HG02884 (cell line): ENCODE measurements at regions not wholly inside any gene's neighbourhood (a gene's known extent, or its start where the extent isn't known, plus 50 kb on each side); places are given as distances from the start of the nearest gene placed in this dataset.

Experiments
- ATAC-seq: cut with Tn5 transposase; IDR thresholded peaks from one replicate; pipeline ENCODE4 v1.9.1; 2021; ENCODE audit warnings: mild to moderate bottlenecking, moderate library complexity; ENCODE audit not compliant: unreplicated experiment

DNA sequence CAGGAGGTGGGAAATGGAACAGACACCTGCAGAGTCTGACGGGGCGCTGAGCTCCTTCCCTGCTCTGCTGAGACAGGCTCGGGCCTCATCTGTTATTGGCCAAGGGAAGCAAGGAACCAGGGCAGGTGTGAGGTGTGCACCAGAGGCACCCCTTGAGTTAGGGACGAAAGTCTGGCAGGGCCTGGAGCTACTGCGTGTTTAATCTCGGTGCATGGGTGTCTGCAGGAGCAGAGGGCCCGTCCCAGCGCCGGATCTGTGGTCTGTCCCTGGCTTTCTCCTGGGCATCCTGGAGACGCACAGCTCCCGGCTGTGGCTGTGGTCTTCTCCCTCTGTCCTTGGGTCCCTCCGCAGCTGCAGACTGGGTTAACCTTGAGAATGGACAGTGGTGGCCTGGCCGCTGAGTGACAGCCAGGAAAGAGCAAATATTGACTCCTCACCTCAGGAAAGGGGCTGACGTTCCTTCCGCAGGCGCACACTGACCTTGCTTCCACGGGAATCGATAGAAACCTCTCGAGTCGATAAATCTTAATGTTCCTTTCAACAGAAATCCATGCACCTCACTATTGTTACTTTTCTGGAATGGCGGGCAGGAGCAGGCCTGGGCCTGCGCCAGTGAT, 975.6 kb downstream of the BRD1 start:
- no peak for ATAC-seq

DNA sequence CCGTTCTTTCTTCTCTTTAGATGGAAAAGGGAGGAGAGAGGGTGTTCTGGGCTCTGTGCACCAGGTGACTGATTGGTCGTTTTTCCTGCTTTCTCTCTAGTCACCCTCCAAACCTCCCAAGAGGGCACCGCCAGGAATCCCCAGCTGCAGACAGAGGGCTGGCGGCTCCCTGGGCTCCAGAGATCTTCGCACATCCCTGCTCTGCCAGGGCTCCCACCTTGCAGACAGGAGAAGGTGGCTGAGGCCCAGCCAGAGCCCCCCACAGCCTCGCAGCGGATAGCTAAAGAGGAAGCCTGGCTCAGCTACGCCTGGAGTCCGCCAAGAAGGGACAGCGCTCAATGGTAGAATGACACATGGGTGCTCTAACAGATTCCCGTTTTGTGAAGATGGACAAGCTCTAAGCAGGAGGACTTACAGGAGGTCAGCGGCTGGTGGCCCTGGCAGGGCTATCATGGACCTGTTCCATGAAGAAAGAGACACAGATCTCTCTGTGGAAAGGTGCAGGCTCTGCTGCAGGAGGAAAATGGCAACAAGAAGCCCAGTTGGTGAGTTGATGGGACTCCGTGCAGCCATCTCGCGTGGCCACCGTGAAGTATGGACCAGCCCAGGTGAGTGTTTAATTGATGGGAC, 976.9 kb downstream of the BRD1 start:
- ATAC-seq: no peak

DNA sequence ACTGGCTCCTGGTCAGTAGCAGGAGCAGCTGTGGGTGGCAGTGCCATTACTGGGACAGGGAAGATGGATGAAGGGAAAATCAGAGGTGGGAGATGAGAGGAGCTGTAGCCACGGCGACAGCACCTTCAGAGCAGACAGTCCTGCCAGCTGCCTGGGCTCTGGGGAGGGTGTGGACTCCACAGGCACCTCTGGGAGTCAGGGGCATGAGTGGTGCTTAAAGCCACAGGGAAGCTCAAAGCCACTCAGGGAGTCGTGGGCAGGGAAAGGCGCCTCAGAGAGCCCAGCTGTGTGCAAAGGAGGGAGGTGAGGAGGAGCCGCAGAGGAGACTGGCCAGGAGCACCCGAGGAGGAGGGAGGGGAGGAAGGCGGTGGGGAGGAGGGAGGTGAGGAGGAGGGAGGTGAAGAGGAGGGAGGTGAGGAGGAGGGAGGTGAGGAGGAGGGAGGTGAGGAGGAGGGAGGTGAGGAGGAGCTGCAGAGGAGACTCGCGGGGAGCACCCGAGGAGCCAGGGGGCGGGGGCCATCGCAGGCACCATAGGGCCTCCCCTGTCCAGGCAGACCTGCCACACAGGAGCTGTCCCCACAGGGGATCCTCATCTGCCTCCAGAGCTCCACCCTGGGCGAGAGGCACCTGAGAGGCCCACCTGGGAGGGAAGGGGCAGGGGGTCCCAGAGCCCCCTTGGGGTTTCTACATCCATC, 977.6 kb downstream of the BRD1 start:
- no peak for ATAC-seq

DNA sequence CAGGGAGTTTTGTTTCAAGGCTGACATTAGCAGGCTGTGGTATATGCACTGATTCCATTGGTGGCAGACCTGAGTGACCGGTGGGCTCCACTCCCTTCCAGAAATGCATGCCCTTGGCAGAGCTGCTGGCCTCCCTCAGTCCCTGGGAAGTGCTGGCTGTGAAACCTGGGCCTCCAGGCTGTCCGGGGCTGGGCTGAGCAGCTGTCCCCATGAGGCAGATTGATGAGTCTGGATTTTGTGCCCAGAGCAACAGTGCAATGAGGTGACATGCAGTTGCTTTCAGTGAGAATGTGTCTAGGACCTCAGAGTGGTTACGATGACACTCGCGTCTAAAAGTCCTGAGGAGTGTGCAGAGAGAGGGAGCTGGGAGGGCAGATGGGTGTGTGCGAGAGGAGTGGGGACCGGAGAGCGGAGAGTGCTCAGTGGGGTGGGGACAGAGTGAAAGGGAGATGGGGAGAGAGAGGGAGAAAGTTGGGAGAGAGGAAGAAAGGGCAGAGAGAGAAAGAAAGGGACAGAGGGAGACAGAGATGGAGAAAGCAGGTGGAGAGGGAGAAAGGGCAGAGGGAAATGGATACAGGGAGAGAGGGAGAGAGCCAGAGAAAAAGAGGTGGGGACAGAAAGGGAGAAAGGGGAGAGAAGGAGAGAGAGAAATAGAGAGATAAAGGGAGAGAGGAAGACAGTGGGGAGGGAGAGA, 978.3 kb downstream of the BRD1 start:
- ATAC-seq: no peak

DNA sequence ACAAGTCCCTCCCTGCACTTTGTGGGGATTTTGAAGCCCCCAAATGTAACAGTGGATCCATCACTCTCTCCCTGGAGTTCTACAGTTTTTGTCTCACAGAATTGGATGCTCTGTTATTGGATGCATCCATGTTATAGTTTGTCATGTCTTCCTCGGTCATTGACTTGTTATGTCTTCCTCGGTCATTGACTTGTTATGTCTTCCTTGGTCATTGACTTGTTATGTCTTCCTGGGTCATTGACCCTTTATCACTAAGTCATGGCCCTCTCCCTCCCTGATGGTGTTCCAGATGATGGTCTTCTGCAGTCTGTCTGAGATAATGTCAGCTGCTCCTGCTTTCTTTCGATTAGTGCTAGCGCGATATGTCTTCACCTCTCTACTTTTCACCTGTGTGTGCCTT, 981.5 kb downstream of the BRD1 start:
- ATAC-seq: no peak

DNA sequence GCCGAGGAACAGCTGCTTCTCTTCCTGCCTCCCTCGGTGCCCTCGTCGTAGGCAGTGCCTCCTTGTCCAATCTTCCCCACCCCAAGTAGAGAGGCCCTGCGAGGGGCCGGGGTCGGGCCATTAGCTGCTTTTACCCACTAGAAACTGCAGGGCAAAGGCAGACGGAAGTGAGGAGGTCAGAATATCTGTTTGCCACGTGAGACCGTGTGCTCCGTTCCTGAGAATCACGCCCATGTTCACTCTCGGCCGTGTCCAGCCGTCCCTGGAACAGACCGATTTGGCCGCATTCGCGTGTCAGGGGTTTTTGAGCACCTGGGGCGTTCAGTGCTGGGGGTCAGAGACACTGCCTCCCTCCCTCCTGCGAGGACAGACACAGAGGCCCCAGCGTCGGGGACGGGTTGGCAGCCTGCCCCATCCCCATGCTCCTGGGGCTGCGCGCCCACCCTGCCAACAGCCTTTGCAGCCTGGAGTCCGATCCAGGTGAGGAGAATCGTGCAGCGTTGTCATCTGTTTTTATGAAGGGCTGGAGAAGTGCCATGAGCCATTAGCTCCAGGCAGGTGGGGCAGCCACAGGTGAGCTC, 982.2 kb downstream of the BRD1 start:
- ATAC-seq: no peak

DNA sequence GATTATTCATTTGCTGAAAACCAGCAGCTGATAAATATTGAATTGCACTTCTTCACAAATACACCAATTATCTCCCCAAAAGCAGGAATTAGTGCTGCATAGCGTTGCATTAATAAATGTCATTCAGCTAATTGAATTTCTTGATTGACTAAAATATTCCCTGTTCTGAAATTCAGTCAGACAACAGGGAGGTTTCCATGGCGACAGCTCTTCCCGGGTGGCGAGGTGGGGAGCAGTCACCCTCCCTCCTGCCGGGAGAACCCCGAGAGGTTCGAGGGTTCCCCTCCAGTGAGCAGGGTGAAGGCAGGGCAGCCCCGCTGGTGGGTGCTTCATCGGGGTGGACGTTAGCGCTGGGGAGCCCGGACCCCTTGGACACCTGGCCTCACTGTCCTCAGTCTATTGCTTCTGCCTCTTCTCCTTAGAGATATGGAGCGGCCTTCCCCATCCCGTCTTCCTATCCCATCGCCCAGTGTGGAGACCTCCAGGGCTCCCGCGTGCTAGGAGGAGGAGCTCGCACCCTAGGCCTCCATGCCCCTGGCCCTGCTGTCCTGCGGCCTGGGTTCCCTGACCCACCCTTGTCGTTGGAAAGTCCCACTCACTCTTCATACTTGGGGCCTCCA, 983.5 kb downstream of the BRD1 start:
- ATAC-seq: no peak

DNA sequence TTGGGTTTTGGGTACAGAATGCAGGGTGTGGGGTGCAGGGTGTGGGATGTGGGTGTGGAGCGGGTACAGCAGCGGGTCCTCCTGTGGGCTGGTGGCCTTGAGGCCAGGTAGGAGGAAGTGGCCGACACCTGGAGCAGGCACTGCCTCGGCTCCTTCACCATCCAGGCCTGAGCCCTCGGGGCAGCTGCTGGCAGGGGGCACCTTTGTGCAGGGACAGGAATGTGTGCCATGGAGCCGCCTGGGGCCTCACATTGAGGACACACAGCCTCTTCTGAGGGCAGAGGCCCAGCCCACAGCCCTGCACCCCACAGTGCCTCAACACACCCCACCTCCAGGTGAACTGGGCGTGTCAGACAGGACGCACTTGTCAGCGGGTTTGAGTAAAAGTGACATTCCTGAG, 984.0 kb downstream of the BRD1 start:
- ATAC-seq: no peak

DNA sequence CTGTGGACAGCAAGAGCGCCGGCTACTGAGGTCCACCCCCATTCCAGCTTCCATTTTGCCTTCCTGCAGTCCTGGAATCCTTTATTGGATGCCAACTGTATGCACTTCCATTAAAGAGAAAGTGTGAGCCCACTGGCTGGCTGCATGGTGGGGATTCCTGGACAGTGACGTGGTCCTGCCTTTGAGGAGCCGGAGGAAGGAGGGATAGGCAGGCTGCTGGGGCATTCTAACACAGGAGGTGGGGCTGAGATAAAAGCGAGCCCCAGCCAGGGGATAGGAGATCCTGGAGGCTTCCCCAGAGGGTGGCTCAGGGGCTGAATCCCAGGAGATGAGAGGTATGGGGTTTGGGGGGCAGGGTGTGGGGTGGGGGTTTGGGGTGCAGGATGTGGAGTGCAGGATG, 984.7 kb downstream of the BRD1 start:
- no peak for ATAC-seq

DNA sequence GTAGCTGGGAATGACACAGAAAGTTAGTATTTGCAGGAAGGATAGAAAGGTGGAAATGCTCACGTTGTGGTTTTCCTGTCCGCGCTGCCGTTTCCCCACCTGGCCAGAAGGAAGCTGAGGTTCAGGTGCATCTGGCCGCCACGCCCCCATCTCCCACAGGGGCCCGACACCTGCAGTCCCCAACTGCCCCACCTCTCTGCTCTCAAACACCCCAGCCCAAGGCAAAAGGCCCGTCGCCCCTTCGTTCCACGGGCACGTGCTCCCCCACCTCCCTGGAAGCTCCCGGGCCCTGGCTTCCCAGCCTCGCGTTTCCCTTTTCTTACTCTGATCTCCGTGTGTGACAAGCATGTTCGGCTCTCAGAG, 985.1 kb downstream of the BRD1 start:
- ATAC-seq: no peak

DNA sequence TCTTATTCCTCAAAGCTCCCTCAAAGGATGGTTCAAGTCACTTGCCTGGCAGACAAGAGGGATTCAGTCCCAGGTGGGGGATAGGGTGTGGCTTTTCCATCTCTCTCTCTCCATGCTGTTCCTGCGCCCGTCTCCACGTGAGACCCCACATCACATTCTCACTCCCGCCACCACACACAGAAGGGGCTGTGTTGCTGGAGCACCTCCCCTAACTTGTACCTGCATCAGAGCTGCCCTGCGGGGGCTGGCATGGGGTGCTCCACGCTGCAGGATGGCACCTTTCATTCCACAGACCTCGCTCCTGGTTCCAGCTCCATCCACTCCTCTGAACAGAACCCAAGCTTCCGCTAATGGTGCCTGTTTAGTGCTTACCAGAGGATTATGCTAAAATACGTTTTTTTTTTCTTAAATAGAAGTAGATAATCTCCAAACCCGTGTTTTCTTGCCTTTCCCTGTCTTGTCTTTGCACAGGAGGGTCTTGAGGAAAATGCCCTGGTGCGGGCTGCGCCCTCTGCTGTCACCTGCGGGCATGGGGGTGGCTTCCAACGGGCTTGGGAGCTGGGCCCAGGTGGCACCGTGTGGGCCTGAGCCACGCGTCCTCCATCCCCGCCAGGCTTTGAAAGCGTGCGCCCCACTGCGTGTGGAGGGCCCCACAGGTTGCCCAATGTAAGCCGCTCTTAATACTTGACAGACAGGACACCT, 985.6 kb downstream of the BRD1 start:
- ATAC-seq: no peak

DNA sequence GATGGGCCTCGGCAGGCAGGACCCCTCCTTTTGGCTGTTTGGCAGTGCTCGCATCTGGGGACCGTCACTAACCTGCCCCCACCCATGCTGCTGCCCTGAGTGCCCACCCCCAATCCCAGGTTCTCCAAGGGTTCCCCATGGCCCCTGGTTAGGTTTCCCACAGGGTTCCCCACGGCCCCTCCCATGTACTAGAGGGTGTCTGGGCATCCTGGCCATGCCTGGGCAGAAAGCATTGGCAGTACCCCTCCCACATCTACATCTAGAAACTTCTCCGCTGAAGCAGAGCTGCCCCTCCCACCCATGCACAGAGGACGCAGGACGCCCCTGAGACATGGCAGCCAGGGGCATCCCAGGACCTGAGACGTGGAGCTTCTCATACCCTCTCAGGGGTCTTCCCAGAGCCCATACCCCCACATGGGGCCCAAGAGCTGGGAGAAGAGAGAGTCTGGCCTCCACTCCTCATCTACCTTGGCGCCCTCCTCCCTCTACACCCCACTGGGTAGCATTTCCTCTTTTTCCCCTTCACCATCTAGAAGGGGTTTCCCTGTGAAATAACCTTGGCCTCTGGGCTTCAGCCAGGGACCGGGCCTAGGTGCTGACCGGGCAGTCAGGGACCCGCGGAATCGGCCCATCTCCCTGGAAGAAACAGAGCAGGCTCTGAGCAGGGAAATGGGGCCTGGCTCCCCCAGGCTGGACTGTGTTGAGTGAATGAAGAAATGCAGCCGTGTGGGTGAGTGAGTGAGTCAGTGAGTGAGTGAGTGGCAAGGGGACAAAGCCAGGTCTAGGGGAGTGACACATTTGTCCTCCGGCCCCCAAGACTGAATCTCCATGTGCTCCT, 987.3 kb downstream of the BRD1 start:
- no peak for ATAC-seq

DNA sequence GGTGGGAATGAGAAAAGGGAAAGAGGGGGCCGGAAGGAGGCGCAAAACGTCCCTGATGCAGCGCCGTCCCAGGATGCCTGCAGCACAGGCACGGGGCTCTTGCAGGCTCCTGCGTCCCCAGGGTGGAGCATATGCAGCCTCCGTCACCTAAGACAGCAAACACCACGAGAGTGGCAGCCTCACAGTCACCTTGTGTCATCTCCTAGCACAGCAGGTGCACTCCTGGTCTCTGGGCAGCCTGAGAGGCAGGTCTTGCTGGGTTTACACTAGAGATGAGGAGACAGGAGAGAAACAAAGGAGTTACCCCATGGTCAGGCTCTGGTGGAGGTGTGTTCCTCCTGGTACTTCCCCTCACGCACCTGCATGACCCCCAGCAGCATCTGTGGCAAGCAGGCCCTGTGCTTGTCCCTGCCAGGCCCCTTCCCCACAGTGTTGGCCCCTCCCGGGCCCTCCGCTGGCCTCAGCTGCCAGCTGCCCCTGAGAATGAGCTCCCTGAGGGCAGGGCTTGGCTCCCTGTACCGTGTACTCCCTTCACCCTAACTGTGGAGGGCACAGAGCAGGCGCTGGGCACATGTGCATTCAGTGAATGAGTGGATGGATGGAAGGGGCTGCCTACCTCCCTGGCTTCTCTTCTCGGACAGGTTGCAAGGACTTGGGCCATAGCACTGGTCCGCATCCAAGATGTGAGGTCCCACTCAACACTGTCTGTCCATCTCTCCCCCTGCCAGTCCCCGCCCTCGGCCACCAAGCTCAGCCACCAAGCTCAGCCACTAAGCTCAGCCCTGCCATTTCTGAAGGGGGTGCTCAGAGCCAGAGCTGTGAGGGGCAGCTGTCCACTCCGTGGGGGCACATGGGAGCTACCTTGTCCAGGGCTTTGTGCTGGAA, 988.6 kb downstream of the BRD1 start:
- ATAC-seq: no peak

DNA sequence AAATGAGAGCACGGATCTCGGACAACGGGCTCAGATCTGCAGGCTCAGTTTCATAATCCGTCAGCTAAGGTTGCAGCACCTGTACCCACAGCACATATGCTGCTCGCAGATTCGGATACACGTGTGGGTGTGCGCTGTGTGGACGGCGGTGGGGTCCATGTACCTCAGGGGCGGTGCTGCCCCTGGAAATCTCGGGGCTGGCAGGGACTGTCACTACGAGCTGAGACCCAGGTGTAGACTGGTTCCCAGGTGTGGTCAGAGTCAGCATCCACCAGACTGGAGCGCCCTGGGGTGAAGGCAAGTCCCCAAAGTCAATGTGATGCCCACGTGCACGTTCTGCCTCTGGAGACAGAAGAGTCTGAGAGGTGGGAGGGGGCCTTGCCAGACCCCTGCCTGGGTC, 989.3 kb downstream of the BRD1 start:
- ATAC-seq: no peak

DNA sequence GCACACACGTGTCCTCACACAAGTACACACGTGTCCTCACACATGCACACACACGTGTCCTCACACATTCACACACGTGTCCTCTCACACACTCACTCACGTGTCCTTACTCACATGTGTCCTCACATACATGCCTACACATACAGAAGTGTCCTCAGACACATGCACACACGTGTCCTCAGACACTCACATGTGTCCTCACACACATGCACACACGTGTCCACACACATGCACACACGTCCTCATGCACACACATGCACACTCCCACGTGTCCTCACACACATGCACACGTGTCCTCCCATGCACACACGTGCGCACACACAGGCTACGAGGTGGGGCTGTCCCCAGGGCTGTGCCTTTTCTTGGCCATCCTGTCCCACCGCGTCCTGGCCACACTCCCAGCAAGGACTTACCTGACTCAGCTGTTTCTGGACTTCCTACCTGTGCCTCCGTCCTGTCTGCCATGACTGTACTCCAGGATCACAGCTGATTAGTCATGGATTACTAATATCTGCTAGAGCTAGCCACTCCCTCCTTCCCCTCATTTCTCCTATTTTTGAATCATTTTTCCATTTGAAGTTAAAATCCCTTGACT, 990.2 kb downstream of the BRD1 start:
- no peak for ATAC-seq

DNA sequence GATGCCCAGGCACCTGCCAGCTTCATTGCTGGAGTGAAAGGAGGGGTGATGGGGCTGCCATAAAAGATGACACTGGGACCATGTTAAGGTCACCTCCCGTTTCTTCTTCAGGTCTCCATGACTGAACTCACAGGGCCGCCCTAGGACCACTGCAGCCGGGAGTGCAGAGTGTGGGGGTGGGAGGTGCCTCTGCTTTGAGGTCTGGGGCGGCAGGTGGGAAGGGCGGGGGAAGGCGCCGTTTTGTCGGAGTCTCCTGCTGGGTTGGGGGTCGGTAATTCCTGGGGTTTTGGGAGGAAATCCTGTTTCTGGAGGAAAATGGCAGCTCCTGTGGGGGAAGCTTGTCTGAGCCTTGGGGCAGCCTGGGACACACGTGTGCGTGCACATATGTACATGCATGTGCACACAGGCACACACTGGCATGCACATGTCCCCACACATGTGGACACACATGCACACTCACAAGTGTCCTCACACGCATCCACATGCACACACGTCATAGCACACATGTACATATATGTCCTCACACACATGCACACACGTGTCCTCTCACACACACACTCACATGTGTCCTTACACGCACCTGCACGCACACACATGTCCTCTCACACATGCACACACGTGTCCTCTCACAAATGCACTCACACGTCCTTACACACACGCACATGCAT, 990.9 kb downstream of the BRD1 start:
- no peak for ATAC-seq

DNA sequence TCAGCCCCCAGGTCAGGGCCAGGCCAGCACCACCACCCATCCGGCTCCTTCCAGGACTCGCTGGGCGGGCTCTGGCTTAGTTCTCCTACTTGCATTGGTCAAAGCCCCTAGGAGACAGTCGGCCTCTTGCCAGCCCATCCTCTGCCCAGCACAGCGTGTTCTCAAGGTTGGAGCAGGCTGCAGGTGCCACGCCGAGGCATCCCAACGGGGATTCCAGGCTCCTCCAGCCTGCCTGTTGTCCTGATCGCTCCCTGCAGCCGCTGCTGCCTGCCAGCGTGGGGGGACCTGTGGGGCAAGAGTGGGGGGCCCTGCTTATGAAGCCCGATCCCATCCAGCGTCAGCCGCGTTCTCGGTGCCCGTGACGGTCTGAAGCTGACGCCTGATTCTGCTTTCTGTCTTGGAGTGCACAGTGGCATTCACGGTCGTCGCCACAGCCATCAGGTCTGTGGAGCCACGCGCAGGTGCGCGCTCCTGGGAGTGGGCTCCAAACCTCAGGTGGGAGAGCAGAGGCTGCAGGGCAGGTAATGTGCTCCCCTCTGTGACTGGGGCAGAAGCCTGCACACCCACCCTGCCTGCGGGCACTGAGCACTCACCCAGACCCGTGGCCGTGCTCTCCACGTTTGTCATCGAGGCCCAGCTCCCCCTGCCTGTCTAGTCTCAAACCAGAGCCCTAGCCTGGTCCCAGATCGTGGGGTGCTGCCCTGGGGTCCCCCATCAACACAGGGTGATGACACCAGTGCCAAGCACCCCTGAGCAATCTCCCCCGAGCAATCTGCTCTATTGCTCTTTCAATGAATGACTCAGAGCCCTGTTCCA, 991.6 kb downstream of the BRD1 start:
- ATAC-seq: no peak
